Type B pancreatic cell (in vitro differentiated cells): ENCODE measurements at regions not wholly inside any gene's neighbourhood (a gene's known extent, or its start where the extent isn't known, plus 50 kb on each side); places are given as distances from the start of the nearest gene placed in this dataset.

Experiments
- DNase-seq: peaks from one replicate; pipeline ENCODE4 v3.0.0; 2021; ENCODE audit warnings: mixed read lengths; ENCODE audit not compliant: unreplicated experiment; ENCODE audit errors: extremely low spot score
- H3K27ac Mint-ChIP-seq: 2 replicates; pipeline ENCODE4 v1.8.0; 2021; ENCODE audit warnings: mild to moderate bottlenecking, mixed read lengths
- H3K27me3 Mint-ChIP-seq: 2 replicates; pipeline ENCODE4 v1.8.0; 2021; ENCODE audit warnings: mixed read lengths
- H3K36me3 Mint-ChIP-seq: 2 replicates; pipeline ENCODE4 v1.8.0; 2021; ENCODE audit warnings: mixed read lengths
- H3K4me1 Mint-ChIP-seq: one replicate; pipeline ENCODE4 v1.8.0; 2021; ENCODE audit warnings: mixed read lengths; ENCODE audit not compliant: unreplicated experiment
- H3K4me3 Mint-ChIP-seq: 2 replicates; pipeline ENCODE4 v1.8.0; 2021; ENCODE audit warnings: mild to moderate bottlenecking, mixed read lengths
- H3K9me3 Mint-ChIP-seq: 2 replicates; pipeline ENCODE4 v1.8.0; 2021; ENCODE audit warnings: mixed read lengths
- CTCF ChIP-seq: fragments of 200-600 bp; sonication (generic); conservative IDR thresholded peaks from 2 replicates; pipeline ENCODE4 v1.5.0; 2021; ENCODE audit warnings: antibody characterized with exemption, mild to moderate bottlenecking

- Mint-ChIP-seq H3K4me3 (no peak overlapping the region), H3K36me3 (no peaks in the 10 kb centered on the region), H3K9me3 (no peaks in the 10 kb centered on the region), H3K27me3 (no peaks in the 10 kb centered on the region), H3K27ac (no peak overlapping the region), H3K4me1 (peaks cover 4% of the 10 kb centered on the region)
- TF ChIP-seq CTCF, result no peak
- no peak for DNase-seq
Observed at GRCh38 chr5:106380736-106381135, 1290.0 kb downstream of the EFNA5 start.

- no peaks in the 10 kb centered on the region for H3K9me3 Mint-ChIP-seq
- no peaks in the 10 kb centered on the region for H3K27me3 Mint-ChIP-seq
- no peak for DNase-seq
- no peak for TF ChIP-seq CTCF
- no peak overlapping the region for H3K27ac Mint-ChIP-seq
- H3K36me3 Mint-ChIP-seq, result no peaks in the 10 kb centered on the region
- H3K4me1 Mint-ChIP-seq, result peaks cover 4% of the 10 kb centered on the region
- H3K4me3 Mint-ChIP-seq, result no peak overlapping the region
Observed at GRCh38 chr5:106376522-106376921, 1294.2 kb downstream of the EFNA5 start.

DNA sequence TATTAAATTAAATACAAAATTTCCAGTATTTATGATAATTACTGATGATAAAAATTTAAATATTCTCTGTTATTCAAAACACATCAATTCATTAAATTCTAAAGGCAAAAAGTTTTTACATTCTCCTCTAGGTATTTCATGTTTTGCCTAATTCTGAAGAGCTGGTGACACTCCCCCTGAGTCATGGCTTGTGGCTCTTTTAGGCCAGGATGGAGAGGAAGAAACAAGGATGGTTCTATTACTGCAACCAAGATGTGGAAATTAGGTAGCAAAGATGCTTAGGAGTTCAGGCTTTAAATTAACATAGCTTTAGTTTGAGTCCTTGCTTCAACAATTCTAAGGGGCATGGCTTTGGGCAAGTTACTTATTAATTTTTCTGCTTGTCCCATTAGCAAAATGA is 1295.8 kb downstream of the EFNA5 start:
- peaks cover 5% of the 10 kb centered on the region for H3K9me3 Mint-ChIP-seq
- DNase-seq, result no peak
- no peak overlapping the region for H3K27ac Mint-ChIP-seq
- no peak for TF ChIP-seq CTCF
- no peaks in the 10 kb centered on the region for H3K36me3 Mint-ChIP-seq
- peaks cover 4% of the 10 kb centered on the region for H3K4me1 Mint-ChIP-seq
- no peak overlapping the region for H3K4me3 Mint-ChIP-seq
- no peaks in the 10 kb centered on the region for H3K27me3 Mint-ChIP-seq

- H3K27me3 Mint-ChIP-seq, result no peaks in the 10 kb centered on the region
- DNase-seq, result no peak
- no peaks in the 10 kb centered on the region for H3K4me1 Mint-ChIP-seq
- TF ChIP-seq CTCF, result no peak
- H3K9me3 Mint-ChIP-seq, result peaks cover 11% of the 10 kb centered on the region
- no peak overlapping the region for H3K27ac Mint-ChIP-seq
- H3K36me3 Mint-ChIP-seq, result no peaks in the 10 kb centered on the region
- no peak overlapping the region for H3K4me3 Mint-ChIP-seq
Observed at GRCh38 chr5:106368021-106368420, 1302.7 kb downstream of the EFNA5 start.

- Mint-ChIP-seq H3K27me3 (no peaks in the 10 kb centered on the region), H3K4me1 (no peaks in the 10 kb centered on the region), H3K36me3 (no peaks in the 10 kb centered on the region), H3K4me3 (no peak overlapping the region), H3K9me3 (peaks cover 11% of the 10 kb centered on the region), H3K27ac (no peak overlapping the region)
- no peak for DNase-seq
- no peak for TF ChIP-seq CTCF
Observed at GRCh38 chr5:106367281-106367680, 1303.5 kb downstream of the EFNA5 start.

DNA sequence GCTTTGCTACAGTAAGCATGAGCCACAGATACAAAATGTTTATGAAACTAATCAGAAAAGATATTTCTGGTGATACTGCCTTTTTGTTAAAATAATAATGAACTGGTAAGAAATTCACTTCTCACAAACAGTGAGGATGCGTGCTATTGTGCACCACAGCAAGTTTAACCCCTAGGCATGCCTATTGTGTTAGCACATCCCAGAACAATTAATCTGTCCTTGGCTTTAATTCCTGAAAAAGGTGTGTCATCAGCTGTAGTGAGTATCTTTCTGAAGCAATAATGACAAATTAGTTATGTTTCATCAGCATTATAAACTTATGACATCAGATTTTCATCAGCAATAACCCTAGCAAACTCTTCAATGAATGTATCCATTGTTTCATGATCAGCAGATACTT is 1307.2 kb downstream of the EFNA5 start:
- Mint-ChIP-seq H3K27ac (no peak overlapping the region), H3K27me3 (no peaks in the 10 kb centered on the region), H3K36me3 (no peaks in the 10 kb centered on the region), H3K4me3 (no peak overlapping the region), H3K4me1 (no peaks in the 10 kb centered on the region), H3K9me3 (no peaks in the 10 kb centered on the region)
- DNase-seq, result no peak
- TF ChIP-seq CTCF, result no peak
